CD14-positive monocyte (primary cell): ENCODE measurements at regions not wholly inside any gene's neighbourhood (a gene's known extent, or its start where the extent isn't known, plus 50 kb on each side); places are given as distances from the start of the nearest gene placed in this dataset.
"Not testable (repeated sequence)": the region's sequence is repeated elsewhere in the genome, so short reads cannot be mapped to it uniquely, and the experiment has no call there.

Experiments used
- DNase-seq, 3 donors: peaks; one replicate each; pipeline ENCODE4 v3.0.0-alpha.2; 2011 to 2022
- H2AFZ ChIP-seq: 2 replicates; pipeline ENCODE4 v1.6.0; 2012; ENCODE audit warnings: mild to moderate bottlenecking, low read depth, low read length, inconsistent platforms; ENCODE audit not compliant: insufficient read depth, poor library complexity, severe bottlenecking
- H3K27ac ChIP-seq, 2 donors: 1 replicate in 1 of 2; 2 replicates in 1 of 2; pipeline ENCODE4 v1.5.1; 2012 to 2013; ENCODE audit warnings: low read length in 2 of 2, control low read depth in 1 of 2, inconsistent platforms in 1 of 2, low read depth in 1 of 2, mild to moderate bottlenecking in 1 of 2
- H3K27me3 ChIP-seq, 2 donors: one replicate each; pipeline versions ENCODE4 v1.6.0 to v1.6.1; 2011 to 2013; ENCODE audit warnings: low read length in 2 of 2; ENCODE audit not compliant: control insufficient read depth in 2 of 2, insufficient read depth in 2 of 2
- H3K36me3 ChIP-seq, 2 donors: replicated peaks in 1 of 2; 1 replicate in 1 of 2; 2 replicates in 1 of 2; pipeline versions ENCODE4 v1.5.1 to v1.6.1; 2012 to 2013; ENCODE audit warnings: low read length in 2 of 2, control low read depth in 1 of 2, inconsistent platforms in 1 of 2, mild to moderate bottlenecking in 1 of 2; ENCODE audit not compliant: insufficient read depth in 2 of 2, control insufficient read depth in 1 of 2
- H3K4me1 ChIP-seq, 2 donors: 1 replicate in 1 of 2; 2 replicates in 1 of 2; pipeline versions ENCODE4 v1.5.1 to v1.6.1; 2012 to 2013; ENCODE audit warnings: low read length in 2 of 2, control low read depth in 1 of 2, inconsistent platforms in 1 of 2, mild to moderate bottlenecking in 1 of 2, moderate library complexity in 1 of 2; ENCODE audit not compliant: insufficient read depth in 2 of 2, control insufficient read depth in 1 of 2
- H3K4me2 ChIP-seq: replicated peaks from 2 replicates; pipeline ENCODE3; 2012; ENCODE audit warnings: low read length, moderate library complexity, mild to moderate bottlenecking; ENCODE audit not compliant: poor library complexity, severe bottlenecking; ENCODE audit errors: extremely low read depth
- H3K4me3 ChIP-seq, 3 experiments: fragments of 200-600 bp in 1 of 3; sonication (generic) in 1 of 3; replicated peaks in 1 of 3; 1 replicate in 2 of 3; 2 replicates in 1 of 3; pipeline ENCODE4 v1.5.1; 2011 to 2013; ENCODE audit warnings: low read length in 3 of 3, mild to moderate bottlenecking in 3 of 3, control low read depth in 2 of 3, low read depth in 2 of 3, inconsistent platforms in 1 of 3, moderate library complexity in 1 of 3
- H3K79me2 ChIP-seq: 2 replicates; pipeline ENCODE4 v1.6.0; 2012; ENCODE audit warnings: mild to moderate bottlenecking, control low read depth, inconsistent platforms, low read length, moderate library complexity; ENCODE audit not compliant: insufficient read depth
- H3K9ac ChIP-seq: 2 replicates; pipeline ENCODE4 v1.6.0; 2017; ENCODE audit warnings: low read length, mild to moderate bottlenecking; ENCODE audit not compliant: insufficient read depth, poor library complexity, severe bottlenecking
- H3K9me3 ChIP-seq, 2 donors: replicated peaks in 1 of 2; 1 replicate in 1 of 2; 2 replicates in 1 of 2; pipeline versions ENCODE4 v1.5.1 to v1.6.1; 2012 to 2013; ENCODE audit warnings: low read length in 2 of 2, control low read depth in 1 of 2; ENCODE audit not compliant: control insufficient read depth in 1 of 2, insufficient read depth in 1 of 2
- H4K20me1 ChIP-seq: 2 replicates; pipeline ENCODE4 v1.6.0; 2012; ENCODE audit warnings: mild to moderate bottlenecking, low read length, control low read depth, moderate library complexity; ENCODE audit not compliant: insufficient read depth
- H3K27ac Mint-ChIP-seq, 7 donors: one replicate each; pipeline ENCODE4 v1.8.0; 2020; ENCODE audit warnings: mild to moderate bottlenecking in 7 of 7, mixed read lengths in 7 of 7, moderate library complexity in 6 of 7, inconsistent platforms in 2 of 7
- H3K27me3 Mint-ChIP-seq, 3 donors: one replicate each; pipeline ENCODE4 v1.8.0; 2021 to 2022; ENCODE audit warnings: low read depth in 3 of 3, mild to moderate bottlenecking in 3 of 3, mixed read lengths in 3 of 3, moderate library complexity in 3 of 3, inconsistent platforms in 1 of 3
- H3K36me3 Mint-ChIP-seq, 2 donors: one replicate each; pipeline ENCODE4 v1.8.0; 2020; ENCODE audit warnings: mixed read lengths in 2 of 2, inconsistent platforms in 1 of 2, mild to moderate bottlenecking in 1 of 2
- H3K4me1 Mint-ChIP-seq: one replicate; pipeline ENCODE4 v1.8.0; 2020; ENCODE audit warnings: mild to moderate bottlenecking, mixed read lengths
- H3K4me3 Mint-ChIP-seq, 2 donors: one replicate each; pipeline ENCODE4 v1.8.0; 2020; ENCODE audit warnings: mild to moderate bottlenecking in 2 of 2, mixed read lengths in 2 of 2, moderate library complexity in 1 of 2
- H3K9me3 Mint-ChIP-seq, 7 donors: one replicate each; pipeline ENCODE4 v1.8.0; 2020 to 2022; ENCODE audit warnings: mixed read lengths in 7 of 7, mild to moderate bottlenecking in 6 of 7, moderate library complexity in 6 of 7, inconsistent platforms in 2 of 7
- CTCF ChIP-seq: fragments of 200-600 bp; IDR thresholded peaks from one replicate; pipeline ENCODE4 v1.8.0; 2022; ENCODE audit warnings: antibody characterized with exemption, mild to moderate bottlenecking
- WGBS: methylation state at CpG from one replicate; pipeline ENCODE4 v1.1.5; 2013; ENCODE audit warnings: missing lambda C conversion rate; ENCODE audit not compliant: insufficient coverage; 5-methylcytosine and 5-hydroxymethylcytosine counted together
- intact Hi-C, 2 donors: fragments of 100-400 bp; cut with micrococcal nuclease; formaldehyde crosslinking; loops; one replicate each; pipeline versions ENCODE4 v1.15.0 to v1.15.1; 2023

- Mint-ChIP-seq H3K27ac (no peak overlapping the region), H3K4me1 (no peaks in the 10 kb centered on the region)
- no peak overlapping the region for H2AFZ ChIP-seq
These were observed 127.5 kb upstream of the RADX start for GRCh38 chrX:106484233-106484632.

GRCh38 chrX:106493210-106493816 is 118.5 kb upstream of the RADX start:
- H3K9ac ChIP-seq, H3K9me3 Mint-ChIP-seq, H3K27ac ChIP-seq, H3K4me3 Mint-ChIP-seq, H2AFZ ChIP-seq, H3K27me3 ChIP-seq, H3K4me3 ChIP-seq, H3K4me1 Mint-ChIP-seq, H4K20me1 ChIP-seq, H3K9me3 ChIP-seq, H3K4me1 ChIP-seq, H3K36me3 Mint-ChIP-seq, H3K4me2 ChIP-seq, H3K36me3 ChIP-seq, DNase-seq, H3K27me3 Mint-ChIP-seq, H3K79me2 ChIP-seq, intact Hi-C loops: not testable (repeated sequence)
- H3K27ac Mint-ChIP-seq, result peak overlapping the region in 1 of 7 donors; percentile 4
- WGBS, result no CpG with 5 or more reads among the region's 5 CpGs

More at GRCh38 chrX:106484233-106484632, 127.5 kb upstream of the RADX start:
- no peak overlapping the region for H3K27ac ChIP-seq
- H3K9me3 Mint-ChIP-seq, result no peaks in the 10 kb centered on the region
- no peak for DNase-seq
- peaks cover 0 to 3% (median 0%) of the 10 kb centered on the region in 3 donors for H3K27me3 Mint-ChIP-seq
- H3K79me2 ChIP-seq, result no peaks in the 10 kb centered on the region
- no peak overlapping the region for H3K9ac ChIP-seq
- no peak overlapping the region for H3K4me2 ChIP-seq
- no peaks in the 10 kb centered on the region for H3K36me3 ChIP-seq
- H3K4me3 ChIP-seq, result no peak overlapping the region
- no peak for TF ChIP-seq CTCF
- H3K27me3 ChIP-seq, result no peaks in the 10 kb centered on the region
- no peaks in the 10 kb centered on the region for H3K36me3 Mint-ChIP-seq
- H3K9me3 ChIP-seq, result no peaks in the 10 kb centered on the region
- intact Hi-C loops, result loop anchor here in 1 of 2 donors (10.0 kb wide), 1 partner anchor 1411 kb away; no protein-coding TSS in a partner anchor
- H4K20me1 ChIP-seq, result no peaks in the 10 kb centered on the region
- no peak overlapping the region for H3K4me3 Mint-ChIP-seq
- WGBS, result no CpG with 5 or more reads among the region's 5 CpGs
- no peaks in the 10 kb centered on the region for H3K4me1 ChIP-seq
